H9 (cell line): ENCODE measurements at regions not wholly inside any gene's neighbourhood (a gene's known extent, or its start where the extent isn't known, plus 50 kb on each side); places are given as distances from the start of the nearest gene placed in this dataset.

Experiments
- DNase-seq: peaks from one replicate; pipeline ENCODE4 v3.0.0-alpha.2; 2017
- H2AFZ ChIP-seq: one replicate; pipeline ENCODE4 v1.6.1; 2013; ENCODE audit warnings: mild to moderate bottlenecking, low read length, control low read depth, moderate library complexity
- H2AK5ac ChIP-seq: 2 replicates; pipeline ENCODE4 v1.6.1; 2013; ENCODE audit warnings: low read length, control low read depth, mixed read lengths; ENCODE audit not compliant: insufficient read length
- H2BK120ac ChIP-seq: one replicate; pipeline ENCODE4 v1.6.1; 2013; ENCODE audit warnings: low read depth, mild to moderate bottlenecking, low read length, control low read depth, inconsistent platforms; ENCODE audit not compliant: poor library complexity, severe bottlenecking
- H2BK12ac ChIP-seq: 2 replicates; pipeline ENCODE4 v1.6.1; 2013; ENCODE audit warnings: low read length, control low read depth, mixed read lengths, low read depth; ENCODE audit not compliant: insufficient read length
- H2BK15ac ChIP-seq: 2 replicates; pipeline ENCODE4 v1.6.1; 2013; ENCODE audit warnings: low read depth, low read length, control low read depth
- H2BK20ac ChIP-seq: one replicate; pipeline ENCODE4 v1.6.1; 2013; ENCODE audit warnings: low read depth, mild to moderate bottlenecking, low read length, control low read depth, inconsistent platforms; ENCODE audit not compliant: poor library complexity, severe bottlenecking
- H2BK5ac ChIP-seq: 2 replicates; pipeline ENCODE4 v1.6.1; 2013; ENCODE audit warnings: low read length, control low read depth, mixed read lengths; ENCODE audit not compliant: insufficient read length
- H3K14ac ChIP-seq: 2 replicates; pipeline ENCODE4 v1.6.1; 2013; ENCODE audit warnings: low read length, control low read depth; ENCODE audit not compliant: insufficient read depth
- H3K18ac ChIP-seq: 2 replicates; pipeline ENCODE4 v1.6.1; 2013; ENCODE audit warnings: low read depth, mild to moderate bottlenecking, mixed read lengths, low read length, control low read depth; ENCODE audit not compliant: insufficient read length
- H3K23ac ChIP-seq: 2 replicates; pipeline ENCODE4 v1.6.1; 2013; ENCODE audit warnings: low read length, control low read depth, mixed read lengths, low read depth; ENCODE audit not compliant: insufficient read length
- H3K23me2 ChIP-seq: 2 replicates; pipeline ENCODE4 v1.6.1; 2013; ENCODE audit warnings: low read depth, mild to moderate bottlenecking, mixed read lengths, low read length, control low read depth; ENCODE audit not compliant: insufficient read length, poor library complexity, severe bottlenecking
- H3K27ac ChIP-seq: 2 replicates; pipeline ENCODE4 v1.5.1; 2013; ENCODE audit warnings: low read length, control low read depth, mixed read lengths, low read depth; ENCODE audit not compliant: insufficient read length
- H3K27me3 ChIP-seq: 2 replicates; pipeline ENCODE4 v1.6.1; 2013; ENCODE audit warnings: low read length, control low read depth, inconsistent platforms; ENCODE audit not compliant: insufficient read depth
- H3K4ac ChIP-seq: 2 replicates; pipeline ENCODE4 v1.6.1; 2013; ENCODE audit warnings: low read depth, mild to moderate bottlenecking, control low read depth, inconsistent platforms, low read length, moderate library complexity
- H3K4me1 ChIP-seq: 2 replicates; pipeline ENCODE4 v1.6.1; 2013; ENCODE audit warnings: low read length, control low read depth, inconsistent platforms; ENCODE audit not compliant: insufficient read depth
- H3K4me2 ChIP-seq: 2 replicates; pipeline ENCODE4 v1.6.1; 2013; ENCODE audit warnings: low read length, control low read depth, mixed read lengths; ENCODE audit not compliant: insufficient read length, insufficient read depth
- H3K56ac ChIP-seq: 2 replicates; pipeline ENCODE4 v1.6.1; 2013; ENCODE audit warnings: low read depth, mild to moderate bottlenecking, mixed read lengths, low read length, control low read depth; ENCODE audit not compliant: insufficient read length
- H3K79me1 ChIP-seq: 2 replicates; pipeline ENCODE4 v1.6.1; 2013; ENCODE audit warnings: low read depth, mild to moderate bottlenecking, moderate library complexity, low read length, control low read depth, inconsistent platforms; ENCODE audit not compliant: insufficient read depth, poor library complexity, severe bottlenecking
- H3K79me2 ChIP-seq: 2 replicates; pipeline ENCODE4 v1.6.1; 2013; ENCODE audit warnings: low read length, control low read depth, inconsistent platforms; ENCODE audit not compliant: insufficient read depth
- H3K9ac ChIP-seq: 2 replicates; pipeline ENCODE4 v1.6.1; 2013; ENCODE audit warnings: low read length, control low read depth, mixed read lengths; ENCODE audit not compliant: insufficient read length; ENCODE audit errors: extremely low read depth
- H3K9me3 ChIP-seq: one replicate; pipeline ENCODE4 v1.6.1; 2013; ENCODE audit warnings: low read depth, low read length, inconsistent platforms; ENCODE audit not compliant: control insufficient read depth
- H3T11ph ChIP-seq: one replicate; pipeline ENCODE4 v1.6.1; 2013; ENCODE audit warnings: mild to moderate bottlenecking, low read length, control low read depth, inconsistent platforms
- H4K20me1 ChIP-seq: one replicate; pipeline ENCODE4 v1.6.1; 2013; ENCODE audit not compliant: control insufficient read depth, insufficient read length, insufficient read depth
- H4K5ac ChIP-seq: 2 replicates; pipeline ENCODE4 v1.6.1; 2013; ENCODE audit warnings: low read depth, mild to moderate bottlenecking, mixed read lengths, low read length, control low read depth; ENCODE audit not compliant: insufficient read length
- H4K8ac ChIP-seq: replicated peaks from 2 replicates; pipeline ENCODE4 v1.6.1; 2013; ENCODE audit warnings: low read length, control low read depth, mixed read lengths, low read depth; ENCODE audit not compliant: insufficient read length
- H4K91ac ChIP-seq: 2 replicates; pipeline ENCODE4 v1.6.1; 2013; ENCODE audit warnings: low read depth, mild to moderate bottlenecking, moderate library complexity, mixed read lengths, low read length, control low read depth; ENCODE audit not compliant: insufficient read length
- H3K27ac Mint-ChIP-seq, 3 experiments: 2 replicates in 2 of 3; 3 replicates in 1 of 3; pipeline ENCODE4 v1.8.0; 2020 to 2021; ENCODE audit warnings: mixed read lengths in 3 of 3, mild to moderate bottlenecking in 1 of 3, moderate library complexity in 1 of 3
- H3K27me3 Mint-ChIP-seq: 2 replicates; pipeline ENCODE4 v1.8.0; 2021; ENCODE audit warnings: low read depth, mild to moderate bottlenecking, moderate library complexity, mixed read lengths
- H3K36me3 Mint-ChIP-seq, 3 experiments: 2 replicates in 2 of 3; 3 replicates in 1 of 3; pipeline ENCODE4 v1.8.0; 2020 to 2021; ENCODE audit warnings: low read depth in 3 of 3, mixed read lengths in 3 of 3; ENCODE audit not compliant: insufficient read depth in 1 of 3
- H3K4me1 Mint-ChIP-seq, 2 experiments: 2 replicates each; pipeline ENCODE4 v1.8.0; 2020; ENCODE audit warnings: mixed read lengths in 2 of 2
- H3K4me3 Mint-ChIP-seq, 2 experiments: 2 replicates in 1 of 2; 3 replicates in 1 of 2; pipeline ENCODE4 v1.8.0; 2020 to 2021; ENCODE audit warnings: mild to moderate bottlenecking in 2 of 2, mixed read lengths in 2 of 2, moderate library complexity in 1 of 2
- H3K9me3 Mint-ChIP-seq, 2 experiments: 2 replicates in 1 of 2; 3 replicates in 1 of 2; pipeline ENCODE4 v1.8.0; 2020; ENCODE audit warnings: mild to moderate bottlenecking in 2 of 2, mixed read lengths in 2 of 2, moderate library complexity in 1 of 2
- WGBS: extraction: QIAGEN DNeasy Blood & Tissue Kit; methylation state at CpG from one replicate; pipeline ENCODE4 v1.1.7; 2013; ENCODE audit warnings: missing lambda C conversion rate, low lambda C conversion rate, mixed read lengths; ENCODE audit not compliant: insufficient read length; ENCODE audit errors: extremely low coverage; 5-methylcytosine and 5-hydroxymethylcytosine counted together
- TF ChIP-seq, protein P1 (sequence below): fragments of 200-600 bp; sonication (generic); conservative IDR thresholded peaks from 3 replicates; pipeline ENCODE4 v1.8.0; 2021; ENCODE audit warnings: antibody characterized with exemption, mild to moderate bottlenecking

DNA sequence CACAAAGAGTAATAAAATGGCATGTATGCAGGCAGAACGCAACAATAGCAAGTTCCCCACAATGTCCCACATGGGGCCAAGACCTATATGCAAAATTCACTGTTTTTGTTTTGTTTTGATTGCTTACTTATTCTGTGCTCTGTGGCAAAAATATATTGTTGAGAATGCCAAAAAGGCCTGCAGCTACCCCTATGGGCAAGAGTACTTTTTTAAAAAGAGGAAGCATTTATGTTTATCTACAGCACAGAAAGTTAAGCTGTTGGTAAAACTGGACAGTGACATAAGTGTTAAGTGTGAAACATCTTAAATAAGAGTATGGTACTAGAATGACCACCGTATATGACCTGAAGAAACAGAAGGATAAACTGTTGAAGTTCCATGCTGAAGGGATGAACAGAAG lies 301.9 kb upstream of the ZC3H12C start:
- Histone ChIP-seq H3K23ac (no peak overlapping the region), H3K56ac (no peak overlapping the region), H2AK5ac (no peak overlapping the region), H2BK5ac (no peak overlapping the region), H3K4ac (no peak overlapping the region), H3T11ph (no peak overlapping the region), H2BK120ac (no peak overlapping the region), H3K27me3 (no peaks in the 10 kb centered on the region), H3K4me1 (no peaks in the 10 kb centered on the region), H3K18ac (no peak overlapping the region), H2BK20ac (no peak overlapping the region), H3K79me2 (no peaks in the 10 kb centered on the region), H4K91ac (no peak overlapping the region), H2BK12ac (no peak overlapping the region), H4K20me1 (no peaks in the 10 kb centered on the region), H4K8ac (no peak overlapping the region), H3K14ac (no peak overlapping the region), H3K4me2 (no peak overlapping the region), H2BK15ac (no peak overlapping the region), H2AFZ (no peak overlapping the region), H3K27ac (no peak overlapping the region), H3K9me3 (no peaks in the 10 kb centered on the region), H3K9ac (no peak overlapping the region), H3K79me1 (no peaks in the 10 kb centered on the region), H3K23me2 (no peaks in the 10 kb centered on the region), H4K5ac (no peak overlapping the region)
- H3K36me3 Mint-ChIP-seq, result no peaks in the 10 kb centered on the region
- H3K9me3 Mint-ChIP-seq, result peaks cover 0 to 4% of the 10 kb centered on the region in 2 experiments; a peak in 1 of 5 replicates
- no peak overlapping the region for H3K27ac Mint-ChIP-seq
- DNase-seq, result no peak
- WGBS, result no CpG with 5 or more reads among the region's 2 CpGs
- H3K27me3 Mint-ChIP-seq, result no peaks in the 10 kb centered on the region
- TF ChIP-seq, protein P1, sequence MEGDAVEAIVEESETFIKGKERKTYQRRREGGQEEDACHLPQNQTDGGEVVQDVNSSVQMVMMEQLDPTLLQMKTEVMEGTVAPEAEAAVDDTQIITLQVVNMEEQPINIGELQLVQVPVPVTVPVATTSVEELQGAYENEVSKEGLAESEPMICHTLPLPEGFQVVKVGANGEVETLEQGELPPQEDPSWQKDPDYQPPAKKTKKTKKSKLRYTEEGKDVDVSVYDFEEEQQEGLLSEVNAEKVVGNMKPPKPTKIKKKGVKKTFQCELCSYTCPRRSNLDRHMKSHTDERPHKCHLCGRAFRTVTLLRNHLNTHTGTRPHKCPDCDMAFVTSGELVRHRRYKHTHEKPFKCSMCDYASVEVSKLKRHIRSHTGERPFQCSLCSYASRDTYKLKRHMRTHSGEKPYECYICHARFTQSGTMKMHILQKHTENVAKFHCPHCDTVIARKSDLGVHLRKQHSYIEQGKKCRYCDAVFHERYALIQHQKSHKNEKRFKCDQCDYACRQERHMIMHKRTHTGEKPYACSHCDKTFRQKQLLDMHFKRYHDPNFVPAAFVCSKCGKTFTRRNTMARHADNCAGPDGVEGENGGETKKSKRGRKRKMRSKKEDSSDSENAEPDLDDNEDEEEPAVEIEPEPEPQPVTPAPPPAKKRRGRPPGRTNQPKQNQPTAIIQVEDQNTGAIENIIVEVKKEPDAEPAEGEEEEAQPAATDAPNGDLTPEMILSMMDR, result no peak
- 0 out of 4 replicates have a peak, but pooled peaks cover 0 to 2% of the 10 kb centered on the region in 2 experiments for H3K4me1 Mint-ChIP-seq
- H3K4me3 Mint-ChIP-seq, result no peak overlapping the region
